ENCODE measurements at regions not wholly inside any gene's neighbourhood (a gene's known extent, or its start where the extent isn't known, plus 50 kb on each side); places are given as distances from the start of the nearest gene placed in this dataset.

- TF ChIP-seq CTCF (IDR thresholded peaks at IDR 0.05 in 2 of 3, conservative IDR thresholded peaks at IDR 0.05 in 1 of 3; ENCODE audit: control insufficient read depth in 2 of 3, extremely low read depth in 1 of 3, insufficient read depth in 1 of 3, low read depth in 3 of 3, low read length in 3 of 3) (0 out of 6 replicates have a peak, but pooled peaks of 1 of the 3 experiments have one; percentile 5), SIX5 (IDR thresholded peaks at IDR 0.05; ENCODE audit: low read depth, low read length, severe bottlenecking) (no peak), GABPA (IDR thresholded peaks at IDR 0.05; ENCODE audit: low read depth) (no peak), POLR2A (IDR thresholded peaks at IDR 0.05; ENCODE audit: low read depth, low read length) (no peak)
- TF ChIP-seq, protein P1, sequence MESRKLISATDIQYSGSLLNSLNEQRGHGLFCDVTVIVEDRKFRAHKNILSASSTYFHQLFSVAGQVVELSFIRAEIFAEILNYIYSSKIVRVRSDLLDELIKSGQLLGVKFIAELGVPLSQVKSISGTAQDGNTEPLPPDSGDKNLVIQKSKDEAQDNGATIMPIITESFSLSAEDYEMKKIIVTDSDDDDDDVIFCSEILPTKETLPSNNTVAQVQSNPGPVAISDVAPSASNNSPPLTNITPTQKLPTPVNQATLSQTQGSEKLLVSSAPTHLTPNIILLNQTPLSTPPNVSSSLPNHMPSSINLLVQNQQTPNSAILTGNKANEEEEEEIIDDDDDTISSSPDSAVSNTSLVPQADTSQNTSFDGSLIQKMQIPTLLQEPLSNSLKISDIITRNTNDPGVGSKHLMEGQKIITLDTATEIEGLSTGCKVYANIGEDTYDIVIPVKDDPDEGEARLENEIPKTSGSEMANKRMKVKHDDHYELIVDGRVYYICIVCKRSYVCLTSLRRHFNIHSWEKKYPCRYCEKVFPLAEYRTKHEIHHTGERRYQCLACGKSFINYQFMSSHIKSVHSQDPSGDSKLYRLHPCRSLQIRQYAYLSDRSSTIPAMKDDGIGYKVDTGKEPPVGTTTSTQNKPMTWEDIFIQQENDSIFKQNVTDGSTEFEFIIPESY (IDR thresholded peaks at IDR 0.05) = no peak
Observed at GRCh38 chr1:62989497-62989896, 205.6 kb downstream of the ATG4C start.
